ENCODE measurements at regions not wholly inside any gene's neighbourhood (a gene's known extent, or its start where the extent isn't known, plus 50 kb on each side); places are given as distances from the start of the nearest gene placed in this dataset.

- Histone ChIP-seq H3K36me3 (ENCODE audit: control insufficient read depth, insufficient read depth, low read length) (no peaks in the 10 kb centered on the region), H3K4me3 (ENCODE audit: low read depth, low read length) (no peak overlapping the region), H3K27me3 (ENCODE audit: control insufficient read depth, insufficient read depth, low read length) (no peaks in the 10 kb centered on the region)
- DNase-seq (ENCODE audit: low read depth), result no peak
- CTCF ChIA-PET, result no interaction called here
- TF ChIP-seq CTCF (IDR thresholded peaks at IDR 0.05; ENCODE audit: insufficient read depth, low read depth, low read length), result no peak
- POLR2A ChIA-PET, result no interaction called here
Observed at GRCh38 chr5:124162767-124163532, 583.5 kb downstream of the ZNF608 start.

- CTCF ChIA-PET, result no interaction called here
- no peak for TF ChIP-seq CTCF (IDR thresholded peaks at IDR 0.05; ENCODE audit: insufficient read depth, low read depth, low read length)
Observed at GRCh38 chr5:124161266-124161665, 585.2 kb downstream of the ZNF608 start.

GRCh38 chr5:124160265-124160664 lies 586.2 kb downstream of the ZNF608 start:
- Histone ChIP-seq H3K36me3 (ENCODE audit: control insufficient read depth, insufficient read depth, low read length) (no peaks in the 10 kb centered on the region), H3K27me3 (ENCODE audit: control insufficient read depth, insufficient read depth, low read length) (no peaks in the 10 kb centered on the region), H3K4me3 (ENCODE audit: low read depth, low read length) (no peak overlapping the region)
- DNase-seq (ENCODE audit: low read depth), result no peak
- no peak for TF ChIP-seq CTCF (IDR thresholded peaks at IDR 0.05; ENCODE audit: insufficient read depth, low read depth, low read length)
- ChIA-PET CTCF (interaction anchor here (0.6 kb wide), 2 partner anchors 181 to 489 kb away, joined by 3 to 5 read pairs; no protein-coding TSS in a partner anchor), POLR2A (no interaction called here)

More at GRCh38 chr5:124161266-124161665, 585.2 kb downstream of the ZNF608 start:
- Histone ChIP-seq H3K4me3 (ENCODE audit: low read depth, low read length) (no peak overlapping the region), H3K27me3 (ENCODE audit: control insufficient read depth, insufficient read depth, low read length) (no peaks in the 10 kb centered on the region), H3K36me3 (ENCODE audit: control insufficient read depth, insufficient read depth, low read length) (no peaks in the 10 kb centered on the region)
- POLR2A ChIA-PET, result no interaction called here
- DNase-seq (ENCODE audit: low read depth), result no peak

- CTCF ChIA-PET, result interaction anchor here (0.6 kb wide), 1 partner anchor 122 kb away, joined by 3 read pairs; no protein-coding TSS in a partner anchor
- no peak for TF ChIP-seq CTCF (IDR thresholded peaks at IDR 0.05; ENCODE audit: insufficient read depth, low read depth, low read length)
- H3K36me3 ChIP-seq (ENCODE audit: control insufficient read depth, insufficient read depth, low read length), result no peaks in the 10 kb centered on the region
- no peak overlapping the region for H3K4me3 ChIP-seq (ENCODE audit: low read depth, low read length)
- no peaks in the 10 kb centered on the region for H3K27me3 ChIP-seq (ENCODE audit: control insufficient read depth, insufficient read depth, low read length)
- POLR2A ChIA-PET, result no interaction called here
- no peak for DNase-seq (ENCODE audit: low read depth)
Observed at GRCh38 chr5:124157320-124157719, 589.1 kb downstream of the ZNF608 start.

- H3K27me3 ChIP-seq (ENCODE audit: control insufficient read depth, insufficient read depth, low read length), result no peaks in the 10 kb centered on the region
- no peak for TF ChIP-seq CTCF (IDR thresholded peaks at IDR 0.05; ENCODE audit: insufficient read depth, low read depth, low read length)
- no peaks in the 10 kb centered on the region for H3K36me3 ChIP-seq (ENCODE audit: control insufficient read depth, insufficient read depth, low read length)
- POLR2A ChIA-PET, result no interaction called here
- DNase-seq (ENCODE audit: low read depth), result no peak
- CTCF ChIA-PET, result no interaction called here
- H3K4me3 ChIP-seq (ENCODE audit: low read depth, low read length), result no peak overlapping the region
Observed at GRCh38 chr5:124156415-124156996, 589.9 kb downstream of the ZNF608 start.
